Erythroblast (primary cell): ENCODE measurements at regions not wholly inside any gene's neighbourhood (a gene's known extent, or its start where the extent isn't known, plus 50 kb on each side); places are given as distances from the start of the nearest gene placed in this dataset.

ENCODE experiments used
- GATA1 ChIP-seq: IDR thresholded peaks from 2 replicates; pipeline ENCODE4 v1.6.1; 2011; ENCODE audit warnings: low read depth, mild to moderate bottlenecking, control low read depth, low read length, moderate library complexity
- POLR2A ChIP-seq: IDR thresholded peaks from 2 replicates; pipeline ENCODE4 v1.6.1; 2011; ENCODE audit warnings: mild to moderate bottlenecking, low read length

DNA sequence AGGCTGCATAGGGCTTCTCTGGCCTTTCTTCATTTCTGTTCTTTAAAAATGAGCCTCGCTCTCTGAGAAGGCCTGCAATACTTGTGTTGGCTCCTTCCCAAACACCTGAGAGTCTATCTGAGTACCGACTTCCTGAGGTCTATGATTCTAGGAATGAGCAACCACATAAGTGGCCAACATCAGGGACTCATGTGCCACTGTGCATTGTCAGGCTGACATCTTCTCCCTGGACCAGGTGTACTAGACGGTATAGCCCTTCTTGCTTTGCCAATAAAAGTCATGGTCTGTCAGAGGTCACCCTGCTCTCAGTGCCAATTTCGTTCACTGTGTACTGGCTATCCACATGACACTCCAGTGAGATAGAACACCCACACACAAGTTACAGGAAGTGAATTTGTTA lies 67.4 kb upstream of the EPHA5 start:
- TF ChIP-seq POLR2A (no peak), GATA1 (no peak)
